Brain microvascular endothelial cell (primary cell): ENCODE measurements at regions not wholly inside any gene's neighbourhood (a gene's known extent, or its start where the extent isn't known, plus 50 kb on each side); places are given as distances from the start of the nearest gene placed in this dataset.
"Not testable (repeated sequence)": the region's sequence is repeated elsewhere in the genome, so short reads cannot be mapped to it uniquely, and the experiment has no call there.

Experiments
- DNase-seq: peaks from one replicate; pipeline ENCODE4 v3.0.0-alpha.2; 2020
- H3K27ac ChIP-seq: fragments of 250-450 bp; sonication (Bioruptor Pico); 2 replicates; pipeline ENCODE4 v1.5.1; 2020; ENCODE audit warnings: mild to moderate bottlenecking, moderate library complexity
- H3K27me3 ChIP-seq: fragments of 250-450 bp; sonication (Bioruptor Pico); replicated peaks from 2 replicates; pipeline ENCODE4 v1.5.1; 2020; ENCODE audit warnings: mild to moderate bottlenecking
- H3K36me3 ChIP-seq: fragments of 250-450 bp; sonication (Bioruptor Pico); replicated peaks from 2 replicates; pipeline ENCODE4 v1.5.1; 2020; ENCODE audit warnings: mild to moderate bottlenecking
- H3K4me3 ChIP-seq: 2 replicates; pipeline ENCODE4 v1.5.1; 2011; ENCODE audit warnings: low read depth, mild to moderate bottlenecking, control low read depth, low read length, moderate library complexity
- CTCF ChIP-seq: IDR thresholded peaks from 2 replicates; pipeline ENCODE4 v1.5.1; 2011; ENCODE audit warnings: low read depth, mild to moderate bottlenecking, moderate library complexity, low read length, control low read depth, inconsistent platforms; ENCODE audit errors: missing control alignments
- in situ Hi-C: cut with HindIII; loops from 2 replicates; pipeline ENCODE4 v1.10.0; 2017; ENCODE audit warnings: low sequenced_read_pairs, low pct_ligation_motif_present

DNA sequence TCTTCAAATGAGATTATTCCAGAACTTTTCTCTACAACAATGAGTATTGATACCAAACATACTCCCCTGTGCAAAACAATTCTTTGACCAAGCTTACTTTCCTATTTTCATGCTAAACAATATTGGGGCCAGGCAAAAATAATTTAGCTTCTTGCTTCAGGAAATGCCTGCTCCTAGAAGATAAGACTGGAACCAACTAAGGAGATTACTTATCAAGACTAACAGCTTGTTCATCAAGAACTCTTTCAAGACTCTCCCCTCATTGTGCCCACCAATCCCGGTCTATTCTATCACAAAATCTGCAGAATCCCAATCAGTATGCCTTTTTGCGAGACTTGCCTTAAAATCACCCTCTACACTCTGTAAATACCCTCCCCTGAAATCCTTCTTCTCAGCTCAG is 536.6 kb downstream of the RWDD3 start:
- no peak overlapping the region for H3K4me3 ChIP-seq
- H3K36me3 ChIP-seq: no peaks in the 10 kb centered on the region
- in situ Hi-C loops: no loop called here
- H3K27ac ChIP-seq: no peak overlapping the region
- no peak for TF ChIP-seq CTCF
- DNase-seq: no peak
- no peaks in the 10 kb centered on the region for H3K27me3 ChIP-seq

- in situ Hi-C loops: no loop called here
- Histone ChIP-seq H3K27me3 (no peaks in the 10 kb centered on the region), H3K27ac (no peak overlapping the region), H3K4me3 (no peak overlapping the region), H3K36me3 (no peaks in the 10 kb centered on the region)
- no peak for DNase-seq
- TF ChIP-seq CTCF: no peak
These were observed 544.2 kb downstream of the RWDD3 start for GRCh38 chr1:95778217-95778616.

- in situ Hi-C loops: no loop called here
- no peak for DNase-seq
- no peak for TF ChIP-seq CTCF
- H3K4me3 ChIP-seq: no peak overlapping the region
- H3K27me3 ChIP-seq: no peaks in the 10 kb centered on the region
- H3K36me3 ChIP-seq: no peaks in the 10 kb centered on the region
- no peak overlapping the region for H3K27ac ChIP-seq
These were observed 546.8 kb downstream of the RWDD3 start for GRCh38 chr1:95780836-95781235.

DNA sequence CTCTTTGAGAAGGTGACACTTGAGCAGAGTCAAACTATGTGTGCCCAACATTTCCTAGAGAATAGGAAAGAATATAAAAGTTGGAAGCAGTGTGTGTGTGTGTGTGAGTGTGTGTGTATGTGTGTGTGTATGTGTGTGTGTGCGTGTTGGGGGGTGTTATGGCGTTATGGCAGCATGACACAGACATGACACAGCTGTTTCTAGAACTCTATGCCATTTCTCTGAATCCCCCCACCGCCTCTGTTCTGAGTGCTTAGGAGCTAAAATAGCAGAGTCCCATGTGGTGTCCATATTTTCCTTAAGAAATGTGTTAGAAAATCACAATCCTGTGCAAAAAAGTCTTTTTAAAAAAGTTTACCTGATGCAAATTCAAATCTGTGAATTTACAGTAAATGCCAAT is 556.1 kb downstream of the RWDD3 start:
- H3K36me3 ChIP-seq: no peaks in the 10 kb centered on the region
- no peak for DNase-seq
- no peak for TF ChIP-seq CTCF
- no peak overlapping the region for H3K27ac ChIP-seq
- in situ Hi-C loops: no loop called here
- no peaks in the 10 kb centered on the region for H3K27me3 ChIP-seq
- H3K4me3 ChIP-seq: no peak overlapping the region

- Histone ChIP-seq H3K27me3 (no peaks in the 10 kb centered on the region), H3K27ac (no peak overlapping the region), H3K4me3 (no peak overlapping the region), H3K36me3 (no peaks in the 10 kb centered on the region)
- in situ Hi-C loops: no loop called here
- no peak for TF ChIP-seq CTCF
- no peak for DNase-seq
These were observed 559.9 kb downstream of the RWDD3 start for GRCh38 chr1:95793893-95794292.

- H3K4me3 ChIP-seq, DNase-seq, in situ Hi-C loops, H3K36me3 ChIP-seq, H3K27me3 ChIP-seq, H3K27ac ChIP-seq: not testable (repeated sequence)
These were observed 563.8 kb downstream of the RWDD3 start for GRCh38 chr1:95797761-95798160.
